ENCODE measurements at regions not wholly inside any gene's neighbourhood (a gene's known extent, or its start where the extent isn't known, plus 50 kb on each side); places are given as distances from the start of the nearest gene placed in this dataset.

DNA sequence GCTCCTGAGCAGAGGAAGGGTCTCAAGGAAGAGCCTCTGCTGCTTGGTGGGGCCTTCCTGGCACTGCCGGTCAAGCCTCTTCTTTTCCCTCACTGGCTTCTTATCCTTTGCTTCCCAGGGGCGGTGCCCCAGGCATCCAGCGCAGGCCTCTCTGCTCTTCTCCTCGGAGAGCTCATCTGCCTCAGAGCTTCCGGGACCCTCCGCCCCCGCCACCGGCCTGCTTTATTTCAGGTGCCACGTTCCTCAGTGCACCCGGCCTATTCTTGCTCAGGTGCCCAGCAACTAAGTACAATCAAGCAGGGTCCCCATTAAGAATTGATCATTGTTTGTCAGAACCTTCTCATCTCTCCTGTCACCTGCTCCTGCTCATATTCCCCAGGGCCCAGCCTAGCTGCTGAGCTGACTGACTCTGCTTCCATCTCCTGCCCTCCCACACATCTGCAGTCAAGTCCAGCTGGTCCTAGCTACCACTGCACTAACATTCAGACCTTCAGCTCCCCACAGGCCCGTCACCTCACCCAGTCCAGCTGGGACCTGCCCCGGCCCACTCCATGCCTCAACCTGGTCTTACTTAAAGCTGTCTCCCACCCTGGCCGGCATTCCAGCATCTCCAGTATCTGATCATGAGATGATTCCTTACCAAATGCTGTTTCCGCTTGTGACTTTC is 114.3 kb upstream of the BOD1 start:
- TF ChIP-seq, protein P1, sequence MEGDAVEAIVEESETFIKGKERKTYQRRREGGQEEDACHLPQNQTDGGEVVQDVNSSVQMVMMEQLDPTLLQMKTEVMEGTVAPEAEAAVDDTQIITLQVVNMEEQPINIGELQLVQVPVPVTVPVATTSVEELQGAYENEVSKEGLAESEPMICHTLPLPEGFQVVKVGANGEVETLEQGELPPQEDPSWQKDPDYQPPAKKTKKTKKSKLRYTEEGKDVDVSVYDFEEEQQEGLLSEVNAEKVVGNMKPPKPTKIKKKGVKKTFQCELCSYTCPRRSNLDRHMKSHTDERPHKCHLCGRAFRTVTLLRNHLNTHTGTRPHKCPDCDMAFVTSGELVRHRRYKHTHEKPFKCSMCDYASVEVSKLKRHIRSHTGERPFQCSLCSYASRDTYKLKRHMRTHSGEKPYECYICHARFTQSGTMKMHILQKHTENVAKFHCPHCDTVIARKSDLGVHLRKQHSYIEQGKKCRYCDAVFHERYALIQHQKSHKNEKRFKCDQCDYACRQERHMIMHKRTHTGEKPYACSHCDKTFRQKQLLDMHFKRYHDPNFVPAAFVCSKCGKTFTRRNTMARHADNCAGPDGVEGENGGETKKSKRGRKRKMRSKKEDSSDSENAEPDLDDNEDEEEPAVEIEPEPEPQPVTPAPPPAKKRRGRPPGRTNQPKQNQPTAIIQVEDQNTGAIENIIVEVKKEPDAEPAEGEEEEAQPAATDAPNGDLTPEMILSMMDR (IDR thresholded peaks at IDR 0.05; ENCODE audit: low read depth, low read length), result no peak
- DNase-seq (ENCODE audit: low read depth, low spot score), result no peak
- H3K4me3 ChIP-seq (ENCODE audit: low read depth, low read length), result no peak overlapping the region
- in situ Hi-C loops (cut with HindIII; ENCODE audit: low sequenced_read_pairs), result no loop called here

DNA sequence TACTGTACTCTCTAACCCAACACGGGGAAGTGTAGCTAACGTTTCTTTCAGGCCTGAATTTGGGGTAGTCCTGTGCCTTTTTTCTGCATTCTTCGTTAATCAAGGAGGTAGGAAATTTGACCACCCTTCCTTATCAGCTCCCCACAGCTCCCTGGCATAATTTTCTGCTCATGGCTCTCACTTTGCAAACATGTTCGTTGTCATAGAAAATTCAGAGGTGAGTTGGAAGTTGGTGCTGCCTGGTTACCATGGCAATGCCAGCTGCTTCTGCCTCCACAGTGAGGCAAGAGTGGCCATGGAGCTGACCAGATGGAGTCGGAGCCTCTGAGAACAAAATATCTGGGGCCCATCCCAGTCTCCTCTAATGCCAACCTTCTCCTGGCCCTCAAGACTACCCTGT is 116.6 kb upstream of the BOD1 start:
- TF ChIP-seq, protein P1 (IDR thresholded peaks at IDR 0.05; ENCODE audit: low read depth, low read length), result no peak
- H3K4me3 ChIP-seq (ENCODE audit: low read depth, low read length), result no peak overlapping the region
- no peak for DNase-seq (ENCODE audit: low read depth, low spot score)
- in situ Hi-C loops (cut with HindIII; ENCODE audit: low sequenced_read_pairs), result no loop called here

DNA sequence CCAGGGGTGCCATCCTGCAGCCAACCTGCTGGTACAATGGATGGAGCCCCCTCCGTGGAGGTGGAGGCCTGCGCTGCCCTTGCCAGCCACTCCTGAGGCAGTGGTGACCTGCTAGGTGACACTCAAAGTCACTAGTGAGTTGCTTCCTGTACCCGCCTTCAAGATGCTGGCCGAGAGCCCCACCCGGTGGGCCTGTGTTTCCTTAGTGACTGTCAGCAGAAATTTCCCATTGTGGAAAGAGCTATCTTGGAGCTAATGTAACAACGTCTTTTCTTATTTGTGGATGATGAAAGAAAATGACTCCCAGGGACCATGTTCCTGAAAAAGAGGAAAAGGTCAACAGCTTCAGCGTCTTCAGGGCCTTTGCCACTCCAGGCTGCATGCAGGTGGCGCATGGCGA is 117.0 kb upstream of the BOD1 start:
- TF ChIP-seq, protein P1 (IDR thresholded peaks at IDR 0.05; ENCODE audit: low read depth, low read length), result no peak
- no peak overlapping the region for H3K4me3 ChIP-seq (ENCODE audit: low read depth, low read length)

DNA sequence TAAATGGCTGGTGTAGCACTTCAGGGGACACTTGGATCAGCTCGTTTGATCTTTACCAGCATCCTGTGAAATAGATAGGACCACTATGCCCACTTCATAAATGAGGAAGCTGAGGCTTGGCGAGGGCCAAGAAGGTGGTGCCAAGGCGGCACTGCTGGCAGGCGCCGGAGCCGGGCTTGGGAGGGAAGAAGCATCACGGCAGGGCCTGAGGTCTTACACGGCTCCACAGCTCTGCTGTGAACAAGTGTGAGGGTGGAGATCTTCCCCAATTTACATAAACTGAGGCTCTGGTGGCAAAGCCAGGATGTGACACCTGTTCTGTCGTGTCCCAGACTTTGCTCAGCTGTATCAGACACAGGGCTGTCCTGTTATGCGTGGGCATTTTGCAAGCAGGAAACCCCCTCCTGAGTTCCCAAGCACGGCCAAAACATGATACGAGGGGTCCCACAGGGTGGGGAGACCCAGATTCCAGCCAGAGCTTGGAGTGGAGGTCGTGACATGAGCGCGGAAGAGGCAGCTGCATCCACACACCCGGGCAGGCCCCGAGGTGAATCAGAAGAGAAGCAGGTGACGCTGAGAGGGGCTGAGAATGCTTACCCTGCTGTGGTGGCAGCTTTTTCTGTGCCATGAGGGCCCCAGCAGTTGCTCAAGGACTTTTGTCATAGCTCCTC is 117.5 kb upstream of the BOD1 start:
- no peak overlapping the region for H3K4me3 ChIP-seq (ENCODE audit: low read depth, low read length)
- in situ Hi-C loops (cut with HindIII; ENCODE audit: low sequenced_read_pairs), result no loop called here
- DNase-seq (ENCODE audit: low read depth, low spot score), result no peak
- TF ChIP-seq, protein P1 (IDR thresholded peaks at IDR 0.05; ENCODE audit: low read depth, low read length), result no peak

More for the DNA sequence above, 117.0 kb upstream of the BOD1 start:
- DNase-seq (ENCODE audit: low read depth, low spot score), result no peak
- in situ Hi-C loops (cut with HindIII; ENCODE audit: low sequenced_read_pairs), result no loop called here

DNA sequence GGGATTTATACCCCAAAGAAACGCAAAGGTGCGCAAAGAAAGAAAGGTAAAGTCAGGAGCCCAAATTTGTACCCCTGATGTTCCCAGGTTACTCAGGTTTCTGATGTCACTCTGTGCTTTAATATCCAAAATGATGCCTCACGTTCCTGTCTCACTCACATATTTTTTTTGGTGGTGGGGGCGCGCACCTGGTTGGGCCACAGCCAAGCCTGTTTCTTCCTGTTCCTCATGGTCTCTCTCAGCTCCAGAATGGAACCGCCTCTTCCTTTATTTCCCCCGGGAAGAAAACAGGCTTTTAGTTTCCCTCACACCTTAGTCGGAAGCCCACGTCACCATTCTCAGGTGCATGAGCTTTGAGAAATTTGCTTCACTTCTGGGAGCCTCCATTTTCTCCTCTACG is 118.3 kb upstream of the BOD1 start:
- no peak for DNase-seq (ENCODE audit: low read depth, low spot score)
- TF ChIP-seq, protein P1 (IDR thresholded peaks at IDR 0.05; ENCODE audit: low read depth, low read length), result no peak
- in situ Hi-C loops (cut with HindIII; ENCODE audit: low sequenced_read_pairs), result no loop called here
- H3K4me3 ChIP-seq (ENCODE audit: low read depth, low read length), result no peak overlapping the region

DNA sequence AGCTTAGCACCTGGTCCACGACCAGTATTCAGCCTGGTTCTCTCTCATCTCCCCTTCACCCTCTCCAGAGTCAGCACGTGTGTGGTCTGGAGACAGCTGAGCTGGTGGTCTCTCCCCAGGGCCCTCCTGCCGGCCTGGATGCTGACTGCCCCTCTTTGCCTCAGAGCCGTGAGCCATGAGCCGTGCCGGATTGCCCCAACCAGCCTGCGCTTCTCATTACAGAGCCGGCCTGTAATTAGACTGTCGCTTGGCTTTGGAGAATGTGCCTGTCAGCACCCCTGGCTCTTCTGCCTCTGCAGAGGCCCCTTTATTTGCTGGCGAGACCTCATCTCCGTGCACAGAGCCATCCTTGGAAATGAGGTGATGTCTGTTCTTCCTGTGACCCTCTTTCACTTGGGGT is 118.7 kb upstream of the BOD1 start:
- DNase-seq (ENCODE audit: low read depth, low spot score), result no peak
- in situ Hi-C loops (cut with HindIII; ENCODE audit: low sequenced_read_pairs), result no loop called here
- H3K4me3 ChIP-seq (ENCODE audit: low read depth, low read length), result no peak overlapping the region
- TF ChIP-seq, protein P1 (IDR thresholded peaks at IDR 0.05; ENCODE audit: low read depth, low read length), result no peak

Measured in astrocyte of the spinal cord (primary cell).